Keratinocyte (primary cell): ENCODE measurements at regions not wholly inside any gene's neighbourhood (a gene's known extent, or its start where the extent isn't known, plus 50 kb on each side); places are given as distances from the start of the nearest gene placed in this dataset.

ENCODE experiments used
- EZH2 ChIP-seq: IDR thresholded peaks from one replicate; pipeline ENCODE4 v1.6.1; 2012; ENCODE audit warnings: inconsistent platforms, mild to moderate bottlenecking, low read length, moderate library complexity
- TF ChIP-seq, protein P1 (sequence below), 3 experiments: IDR thresholded peaks in 1 of 3; conservative IDR thresholded peaks in 1 of 3; optimal IDR thresholded peaks in 1 of 3; 2 replicates in 2 of 3; 3 replicates in 1 of 3; pipeline versions ENCODE3 to v1.5.1; 2011; ENCODE audit warnings: low read length in 3 of 3, mild to moderate bottlenecking in 3 of 3, moderate library complexity in 2 of 3, control low read depth in 1 of 3, inconsistent platforms in 1 of 3; ENCODE audit not compliant: insufficient read depth in 2 of 3; ENCODE audit errors: extremely low read depth in 1 of 3

DNA sequence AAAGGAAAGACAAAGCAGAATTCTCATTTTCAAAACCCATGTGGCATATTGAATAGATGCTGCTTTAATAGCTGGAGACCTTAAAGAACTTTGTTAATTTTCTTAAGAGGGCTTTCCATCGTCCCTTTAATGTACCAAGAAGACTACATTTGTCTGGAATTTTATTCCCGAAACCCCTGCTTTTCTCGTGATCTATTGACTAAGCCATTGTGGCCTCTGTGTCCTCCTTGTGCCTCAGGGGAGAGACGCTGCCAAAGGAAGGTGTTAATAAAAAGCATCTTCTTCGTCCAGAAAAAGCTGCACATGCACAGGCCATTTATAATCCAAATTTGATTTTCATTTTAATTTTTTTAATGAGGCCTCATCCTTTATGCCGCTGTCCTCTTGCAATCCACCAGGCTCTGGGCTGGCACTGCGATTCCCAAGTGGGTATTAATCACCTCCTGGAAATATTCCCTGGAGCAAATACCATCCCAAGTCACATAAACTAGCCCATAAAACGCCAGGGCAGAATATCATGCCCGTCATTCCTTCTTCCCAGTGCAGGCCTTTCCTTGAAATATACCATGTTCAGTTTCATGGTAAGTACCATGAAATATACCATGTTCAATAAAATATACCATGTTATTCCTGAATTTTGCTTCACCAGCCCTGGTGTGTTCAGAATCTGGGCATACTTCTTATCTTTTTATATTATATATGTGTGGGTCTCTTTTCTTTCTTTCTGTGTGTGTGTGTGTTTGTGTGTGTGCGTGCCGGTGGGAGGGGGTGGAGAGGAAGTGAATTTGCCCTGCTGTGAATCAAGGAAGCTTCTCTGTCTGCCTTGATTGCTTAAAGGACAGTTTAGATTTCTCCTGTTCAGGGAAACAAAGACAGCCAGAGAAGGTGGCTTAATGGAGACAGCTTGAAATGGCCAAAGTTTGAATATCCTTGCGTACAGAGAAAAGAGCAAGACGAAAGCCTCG lies 147.6 kb downstream of the PHETA1 start:
- TF ChIP-seq, protein P1, sequence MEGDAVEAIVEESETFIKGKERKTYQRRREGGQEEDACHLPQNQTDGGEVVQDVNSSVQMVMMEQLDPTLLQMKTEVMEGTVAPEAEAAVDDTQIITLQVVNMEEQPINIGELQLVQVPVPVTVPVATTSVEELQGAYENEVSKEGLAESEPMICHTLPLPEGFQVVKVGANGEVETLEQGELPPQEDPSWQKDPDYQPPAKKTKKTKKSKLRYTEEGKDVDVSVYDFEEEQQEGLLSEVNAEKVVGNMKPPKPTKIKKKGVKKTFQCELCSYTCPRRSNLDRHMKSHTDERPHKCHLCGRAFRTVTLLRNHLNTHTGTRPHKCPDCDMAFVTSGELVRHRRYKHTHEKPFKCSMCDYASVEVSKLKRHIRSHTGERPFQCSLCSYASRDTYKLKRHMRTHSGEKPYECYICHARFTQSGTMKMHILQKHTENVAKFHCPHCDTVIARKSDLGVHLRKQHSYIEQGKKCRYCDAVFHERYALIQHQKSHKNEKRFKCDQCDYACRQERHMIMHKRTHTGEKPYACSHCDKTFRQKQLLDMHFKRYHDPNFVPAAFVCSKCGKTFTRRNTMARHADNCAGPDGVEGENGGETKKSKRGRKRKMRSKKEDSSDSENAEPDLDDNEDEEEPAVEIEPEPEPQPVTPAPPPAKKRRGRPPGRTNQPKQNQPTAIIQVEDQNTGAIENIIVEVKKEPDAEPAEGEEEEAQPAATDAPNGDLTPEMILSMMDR (optimal IDR thresholded peaks at IDR 0.05 in 1 of 3, IDR thresholded peaks at IDR 0.05 in 1 of 3, conservative IDR thresholded peaks at IDR 0.05 in 1 of 3; ENCODE audit: extremely low read depth in 1 of 3, insufficient read depth in 2 of 3, low read length in 3 of 3), result no peak
- no peak for TF ChIP-seq EZH2
